Stimulated activated naive B cell treated with anti-CD40 and anti-IgM and Interleukin-4, amounts not matched to agents 10 μg/mL and 1 μg/mL and 100 μg/mL, for 72 hours (primary cell): ENCODE measurements at regions not wholly inside any gene's neighbourhood (a gene's known extent, or its start where the extent isn't known, plus 50 kb on each side); places are given as distances from the start of the nearest gene placed in this dataset.
"Not testable (repeated sequence)": the region's sequence is repeated elsewhere in the genome, so short reads cannot be mapped to it uniquely, and the experiment has no call there.

ENCODE experiments used
- ATAC-seq, 2 donors: fragments of 150-1000 bp; cut with Tn5 transposase; replicated peaks; 2 replicates each; pipeline ENCODE4 v1.10.0; 2021; ENCODE audit warnings: moderate library complexity in 1 of 2
- DNase-seq: peaks from one replicate; pipeline ENCODE4 v3.0.0; 2021
- H3K27ac Mint-ChIP-seq: one replicate; pipeline ENCODE4 v1.8.0; 2022; ENCODE audit warnings: mild to moderate bottlenecking, mixed read lengths
- H3K27me3 Mint-ChIP-seq, 2 donors: one replicate each; pipeline ENCODE4 v1.8.0; 2022; ENCODE audit warnings: mixed read lengths in 2 of 2
- H3K36me3 Mint-ChIP-seq, 2 donors: one replicate each; pipeline ENCODE4 v1.8.0; 2022; ENCODE audit warnings: mixed read lengths in 2 of 2, mild to moderate bottlenecking in 1 of 2
- H3K4me1 Mint-ChIP-seq, 2 donors: one replicate each; pipeline ENCODE4 v1.8.0; 2022; ENCODE audit warnings: mixed read lengths in 2 of 2, mild to moderate bottlenecking in 1 of 2
- H3K4me3 Mint-ChIP-seq, 2 donors: one replicate each; pipeline ENCODE4 v1.8.0; 2022; ENCODE audit warnings: mild to moderate bottlenecking in 2 of 2, mixed read lengths in 2 of 2, moderate library complexity in 1 of 2
- H3K9me3 Mint-ChIP-seq, 2 donors: one replicate each; pipeline ENCODE4 v1.8.0; 2022; ENCODE audit warnings: mixed read lengths in 2 of 2, mild to moderate bottlenecking in 1 of 2

- no peaks in the 10 kb centered on the region for H3K27me3 Mint-ChIP-seq
- no peak for DNase-seq
- H3K4me3 Mint-ChIP-seq, result no peak overlapping the region
- no peaks in the 10 kb centered on the region for H3K36me3 Mint-ChIP-seq
- no peak for ATAC-seq
- no peak overlapping the region for H3K27ac Mint-ChIP-seq
- H3K9me3 Mint-ChIP-seq, result peaks cover 0 to 3% of the 10 kb centered on the region in 2 donors
- peaks cover 1 to 5% of the 10 kb centered on the region in 2 donors for H3K4me1 Mint-ChIP-seq
Measured at GRCh38 chr10:90041585-90041984, 340.2 kb downstream of the KIF20B start.

- H3K9me3 Mint-ChIP-seq, result peaks cover 0 to 5% of the 10 kb centered on the region in 2 donors
- H3K27me3 Mint-ChIP-seq, result no peaks in the 10 kb centered on the region
- no peak for ATAC-seq
- H3K36me3 Mint-ChIP-seq, result no peaks in the 10 kb centered on the region
- H3K4me1 Mint-ChIP-seq, result peaks cover 6 to 10% of the 10 kb centered on the region in 2 donors
- no peak overlapping the region for H3K27ac Mint-ChIP-seq
- H3K4me3 Mint-ChIP-seq, result no peak overlapping the region
- no peak for DNase-seq
Measured at GRCh38 chr10:90042075-90042474, 340.7 kb downstream of the KIF20B start.

DNA sequence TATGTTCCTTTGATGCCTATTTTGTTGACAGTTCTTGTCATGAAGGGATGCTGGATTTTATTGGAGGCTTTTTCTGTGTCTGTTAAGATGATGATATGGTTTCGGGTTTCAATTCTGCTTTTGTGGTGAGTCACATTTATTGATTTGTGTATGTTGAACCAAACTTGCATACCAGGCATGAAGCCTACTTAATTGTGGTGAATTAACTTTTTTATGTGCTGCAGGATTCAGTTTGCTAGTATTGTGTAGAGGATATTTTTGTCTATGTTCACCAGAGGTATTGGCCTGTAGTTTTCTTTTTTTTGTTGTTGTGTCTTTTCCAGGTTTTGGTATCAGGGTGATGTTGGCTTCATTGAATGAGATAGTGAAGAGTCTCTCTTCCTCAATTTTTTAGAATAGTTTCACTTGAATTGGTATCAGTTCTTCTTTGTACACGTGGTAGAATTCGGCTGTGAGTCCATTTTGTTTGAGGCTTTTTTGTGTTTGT is 345.9 kb downstream of the KIF20B start:
- Mint-ChIP-seq H3K27me3 (peaks cover 0 to 7% of the 10 kb centered on the region in 2 donors), H3K4me3 (peak overlapping the region; percentile 11 to 37), H3K36me3 (peaks cover 11 to 12% of the 10 kb centered on the region in 2 donors), H3K27ac (peak overlapping the region; percentile 83), H3K4me1 (peaks cover 24 to 42% of the 10 kb centered on the region in 2 donors), H3K9me3 (peaks cover 0 to 12% of the 10 kb centered on the region in 2 donors)
- DNase-seq (peak; percentile 21), ATAC-seq (peak; percentile 87 to 92)

GRCh38 chr10:90051053-90051452 is 349.7 kb downstream of the KIF20B start:
- no peak overlapping the region for H3K4me3 Mint-ChIP-seq
- H3K4me1 Mint-ChIP-seq, result peaks cover 26 to 50% of the 10 kb centered on the region in 2 donors
- ATAC-seq (no peak), DNase-seq (no peak)
- H3K36me3 Mint-ChIP-seq, result peaks cover 11 to 12% of the 10 kb centered on the region in 2 donors
- peaks cover 3 to 10% of the 10 kb centered on the region in 2 donors for H3K9me3 Mint-ChIP-seq
- no peak overlapping the region for H3K27ac Mint-ChIP-seq
- peaks cover 7% of the 10 kb centered on the region in 2 donors for H3K27me3 Mint-ChIP-seq

- peaks cover 26 to 46% of the 10 kb centered on the region in 2 donors for H3K4me1 Mint-ChIP-seq
- DNase-seq (no peak), ATAC-seq (peak; percentile 36 to 48)
- H3K36me3 Mint-ChIP-seq, result peaks cover 11 to 12% of the 10 kb centered on the region in 2 donors
- peaks cover 7% of the 10 kb centered on the region in 2 donors for H3K27me3 Mint-ChIP-seq
- no peak overlapping the region for H3K27ac Mint-ChIP-seq
- no peak overlapping the region for H3K4me3 Mint-ChIP-seq
- peaks cover 4 to 10% of the 10 kb centered on the region in 2 donors for H3K9me3 Mint-ChIP-seq
Measured at GRCh38 chr10:90051474-90051873, 350.1 kb downstream of the KIF20B start.

DNA sequence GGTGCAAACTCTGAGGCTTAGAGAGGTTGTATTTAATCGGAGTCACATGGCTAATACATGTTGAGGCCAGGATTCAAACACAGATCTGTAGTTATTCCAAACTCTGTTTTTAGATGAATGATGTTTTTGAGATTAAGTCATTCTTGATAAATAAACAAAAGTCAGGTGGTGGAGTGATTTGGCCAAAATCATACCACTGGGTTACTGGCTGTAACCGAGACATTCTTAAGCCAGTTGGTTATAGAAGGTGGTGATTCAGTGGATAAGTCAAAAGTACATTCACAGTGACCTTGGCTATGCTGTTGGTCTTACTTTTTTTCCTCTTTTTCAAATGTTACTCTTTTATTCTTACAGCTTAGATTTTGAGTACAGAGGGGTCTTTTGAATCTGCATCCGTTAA is 361.4 kb downstream of the KIF20B start:
- Mint-ChIP-seq H3K27me3 (peaks cover 0 to 4% of the 10 kb centered on the region in 2 donors), H3K27ac (no peak overlapping the region), H3K4me1 (no peaks in the 10 kb centered on the region), H3K36me3 (peaks cover 0 to 4% of the 10 kb centered on the region in 2 donors), H3K4me3 (no peak overlapping the region), H3K9me3 (no peaks in the 10 kb centered on the region)
- ATAC-seq (no peak), DNase-seq (no peak)

- H3K27ac Mint-ChIP-seq, result no peak overlapping the region
Measured at GRCh38 chr10:90064295-90064694, 362.9 kb downstream of the KIF20B start.

GRCh38 chr10:90066435-90066834 is 365.0 kb downstream of the KIF20B start:
- no peak for DNase-seq
- no peak for ATAC-seq
- peaks cover 0 to 3% of the 10 kb centered on the region in 2 donors for H3K36me3 Mint-ChIP-seq
- H3K4me1 Mint-ChIP-seq, result no peaks in the 10 kb centered on the region
- H3K4me3 Mint-ChIP-seq, result no peak overlapping the region
- H3K27me3 Mint-ChIP-seq, result no peaks in the 10 kb centered on the region
- no peak overlapping the region for H3K27ac Mint-ChIP-seq
- no peaks in the 10 kb centered on the region for H3K9me3 Mint-ChIP-seq

More at GRCh38 chr10:90064295-90064694, 362.9 kb downstream of the KIF20B start:
- Mint-ChIP-seq H3K27me3 (peaks cover 0 to 4% of the 10 kb centered on the region in 2 donors), H3K9me3 (no peaks in the 10 kb centered on the region), H3K36me3 (peaks cover 0 to 8% of the 10 kb centered on the region in 2 donors), H3K4me3 (no peak overlapping the region), H3K4me1 (no peaks in the 10 kb centered on the region)
- ATAC-seq (no peak), DNase-seq (no peak)

DNA sequence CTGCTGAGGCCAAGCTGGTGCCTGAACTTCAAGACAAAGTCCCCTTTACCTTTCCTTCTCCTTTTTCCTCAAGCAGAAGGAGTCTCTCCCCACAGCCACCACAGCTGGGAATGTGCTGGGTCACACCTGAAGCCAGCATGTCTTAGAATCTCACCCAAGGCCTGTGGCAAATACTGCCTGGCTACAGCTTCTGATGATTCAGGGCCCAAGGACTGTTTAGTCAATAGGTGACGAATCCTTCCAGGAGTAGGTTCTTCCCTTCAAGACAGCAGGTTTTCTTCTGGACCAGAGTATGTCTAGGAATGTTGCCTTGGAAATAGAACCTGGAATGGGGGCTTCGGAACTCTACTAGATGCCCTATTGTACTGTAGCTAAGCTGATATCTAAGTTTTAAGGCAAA is 374.6 kb downstream of the KIF20B start:
- ATAC-seq (no peak), DNase-seq (no peak)
- Mint-ChIP-seq H3K9me3 (peaks cover 5 to 6% of the 10 kb centered on the region in 2 donors), H3K4me3 (no peak overlapping the region), H3K27me3 (no peaks in the 10 kb centered on the region), H3K4me1 (peaks cover 8 to 17% of the 10 kb centered on the region in 2 donors), H3K27ac (no peak overlapping the region), H3K36me3 (peaks cover 4 to 18% of the 10 kb centered on the region in 2 donors)

- H3K27me3 Mint-ChIP-seq, result no peaks in the 10 kb centered on the region
- no peaks in the 10 kb centered on the region for H3K9me3 Mint-ChIP-seq
- H3K36me3 Mint-ChIP-seq, result peaks cover 0 to 10% of the 10 kb centered on the region in 2 donors
- H3K4me1 Mint-ChIP-seq, result no peaks in the 10 kb centered on the region
- H3K4me3 Mint-ChIP-seq, result no peak overlapping the region
- DNase-seq (no peak), ATAC-seq (no peak)
- no peak overlapping the region for H3K27ac Mint-ChIP-seq
Measured at GRCh38 chr10:90079819-90080218, 378.4 kb downstream of the KIF20B start.

GRCh38 chr10:90086606-90087190 is 385.3 kb downstream of the KIF20B start:
- H3K36me3 Mint-ChIP-seq, H3K27me3 Mint-ChIP-seq, H3K9me3 Mint-ChIP-seq, H3K4me1 Mint-ChIP-seq, H3K4me3 Mint-ChIP-seq, DNase-seq, ATAC-seq: not testable (repeated sequence)
- H3K27ac Mint-ChIP-seq, result peak overlapping the region; percentile 75

DNA sequence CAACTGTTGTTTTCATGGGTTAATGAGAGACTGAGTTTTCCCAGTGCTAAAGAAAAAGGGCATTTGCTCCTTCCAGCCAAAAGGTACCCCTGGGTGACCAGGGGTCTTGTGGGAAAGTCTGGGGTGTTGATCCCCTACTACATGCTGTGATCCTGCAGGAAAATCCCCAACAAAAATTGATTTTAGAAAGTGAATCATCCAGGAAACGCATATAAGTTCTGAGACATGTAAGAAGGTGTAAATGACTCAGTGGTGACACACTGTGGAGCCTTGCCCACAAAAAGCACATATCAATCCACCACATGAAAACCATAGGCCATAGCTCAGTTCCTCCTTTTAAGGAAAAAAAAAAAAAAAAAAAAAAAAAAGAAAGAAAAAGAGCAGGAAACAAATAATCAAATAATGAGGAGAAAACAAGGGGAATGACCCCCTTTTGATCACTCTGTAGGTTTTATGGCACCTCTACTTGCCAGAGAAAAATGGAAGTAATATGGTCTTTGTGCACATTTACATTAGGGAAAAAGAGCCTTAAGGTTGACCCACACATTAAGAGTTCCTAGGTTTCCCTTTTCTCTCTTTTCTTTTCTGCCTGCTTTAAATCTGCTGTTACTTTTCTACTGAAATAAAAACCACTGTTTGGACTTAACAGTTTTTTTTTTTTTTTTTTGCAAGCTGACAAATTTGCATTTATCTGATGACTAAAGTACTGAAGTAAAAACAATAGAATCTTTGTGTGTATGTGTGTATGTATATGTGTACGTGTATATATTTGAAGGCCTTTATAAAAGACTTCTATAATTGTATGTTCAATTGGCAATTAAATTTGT is 386.0 kb downstream of the KIF20B start:
- peak; percentile 43 for DNase-seq
- Mint-ChIP-seq H3K36me3 (peaks cover 0 to 1% of the 10 kb centered on the region in 2 donors), H3K4me3 (no peak overlapping the region), H3K27ac (peak overlapping the region; percentile 75), H3K4me1 (peaks cover 6 to 9% of the 10 kb centered on the region in 2 donors), H3K9me3 (no peaks in the 10 kb centered on the region), H3K27me3 (peaks cover 0 to 4% of the 10 kb centered on the region in 2 donors)
- ATAC-seq, result peak; percentile 100

DNA sequence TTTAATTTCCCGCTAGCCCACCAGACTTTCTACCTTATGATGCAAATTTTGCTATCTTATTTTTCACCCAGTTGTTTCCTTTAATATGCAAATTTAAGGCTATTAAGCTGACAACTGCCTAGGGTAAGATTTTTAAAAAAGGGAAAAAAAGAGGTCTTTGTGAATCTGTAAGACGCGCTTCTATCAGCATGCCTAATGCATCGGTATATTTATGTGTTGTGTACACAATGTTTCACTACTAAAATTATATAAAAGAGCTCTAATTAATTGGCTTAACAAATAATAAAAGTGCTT is 386.6 kb downstream of the KIF20B start:
- DNase-seq, result no peak
- peaks cover 0 to 1% of the 10 kb centered on the region in 2 donors for H3K36me3 Mint-ChIP-seq
- ATAC-seq, result no peak
- peak overlapping the region; percentile 42 for H3K27ac Mint-ChIP-seq
- H3K4me3 Mint-ChIP-seq, result no peak overlapping the region
- H3K27me3 Mint-ChIP-seq, result peaks cover 0 to 4% of the 10 kb centered on the region in 2 donors
- no peaks in the 10 kb centered on the region for H3K9me3 Mint-ChIP-seq
- peaks cover 6 to 9% of the 10 kb centered on the region in 2 donors for H3K4me1 Mint-ChIP-seq

- ATAC-seq (no peak), DNase-seq (no peak)
- peaks cover 0 to 1% of the 10 kb centered on the region in 2 donors for H3K36me3 Mint-ChIP-seq
- no peak overlapping the region for H3K4me3 Mint-ChIP-seq
- no peaks in the 10 kb centered on the region for H3K9me3 Mint-ChIP-seq
- peaks cover 6 to 9% of the 10 kb centered on the region in 2 donors for H3K4me1 Mint-ChIP-seq
- no peak overlapping the region for H3K27ac Mint-ChIP-seq
- peaks cover 0 to 4% of the 10 kb centered on the region in 2 donors for H3K27me3 Mint-ChIP-seq
Measured at GRCh38 chr10:90089719-90090118, 388.3 kb downstream of the KIF20B start.

DNA sequence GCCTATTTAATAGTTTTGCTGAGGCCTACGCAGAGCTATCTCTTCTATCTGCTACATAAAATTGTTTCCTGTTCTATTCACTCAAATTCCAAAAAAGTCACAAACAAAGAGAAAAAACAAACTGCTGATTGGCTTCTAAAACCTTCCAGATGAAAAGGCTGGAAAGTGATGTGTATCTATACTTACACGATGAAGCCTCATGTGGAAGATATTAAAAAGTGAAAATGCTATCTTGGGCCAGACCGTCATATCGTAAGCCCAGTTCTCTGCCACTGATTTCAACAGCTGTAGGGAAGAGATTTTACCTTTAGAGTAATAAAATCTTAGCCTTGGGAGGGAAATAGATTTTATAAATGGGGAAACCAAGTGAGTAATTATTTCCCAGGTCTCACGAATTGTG is 394.8 kb downstream of the KIF20B start:
- Mint-ChIP-seq H3K27me3 (no peaks in the 10 kb centered on the region), H3K9me3 (no peaks in the 10 kb centered on the region), H3K36me3 (no peaks in the 10 kb centered on the region), H3K4me1 (no peaks in the 10 kb centered on the region), H3K4me3 (no peak overlapping the region), H3K27ac (no peak overlapping the region)
- ATAC-seq (no peak), DNase-seq (no peak)
